ENCODE measurements at regions not wholly inside any gene's neighbourhood (a gene's known extent, or its start where the extent isn't known, plus 50 kb on each side); places are given as distances from the start of the nearest gene placed in this dataset.

GRCh38 chrX:4762196-4762595, 1048.7 kb upstream of the PRKX start:
- Histone ChIP-seq H3K4me2 (ENCODE audit: low read depth, low read length, poor library complexity, severe bottlenecking) (no peak overlapping the region), H3K9me2 (replicated peaks; ENCODE audit: low read depth, low read length) (no peaks in the 10 kb centered on the region), H3K4me3 (ENCODE audit: low read length, poor library complexity, severe bottlenecking) (no peak overlapping the region), H2AFZ (ENCODE audit: low read length) (no peak overlapping the region), H3K9me3 (ENCODE audit: insufficient read depth, low read depth, low read length) (no peaks in the 10 kb centered on the region), H3K4me1 (ENCODE audit: insufficient read depth, low read length, poor library complexity, severe bottlenecking) (no peaks in the 10 kb centered on the region), H3K79me2 (ENCODE audit: insufficient read depth, low read length) (no peaks in the 10 kb centered on the region), H3K27me3 (ENCODE audit: insufficient read depth, low read length, poor library complexity, severe bottlenecking) (no peaks in the 10 kb centered on the region), H3F3A (ENCODE audit: low read depth) (no peaks in the 10 kb centered on the region), H4K20me1 (ENCODE audit: insufficient read depth, low read length, poor library complexity, severe bottlenecking) (no peaks in the 10 kb centered on the region), H3K36me3 (ENCODE audit: insufficient read depth, low read length) (no peaks in the 10 kb centered on the region), H3K9ac (ENCODE audit: low read depth, low read length, poor library complexity, severe bottlenecking) (no peak overlapping the region)
- TF ChIP-seq, protein P1, sequence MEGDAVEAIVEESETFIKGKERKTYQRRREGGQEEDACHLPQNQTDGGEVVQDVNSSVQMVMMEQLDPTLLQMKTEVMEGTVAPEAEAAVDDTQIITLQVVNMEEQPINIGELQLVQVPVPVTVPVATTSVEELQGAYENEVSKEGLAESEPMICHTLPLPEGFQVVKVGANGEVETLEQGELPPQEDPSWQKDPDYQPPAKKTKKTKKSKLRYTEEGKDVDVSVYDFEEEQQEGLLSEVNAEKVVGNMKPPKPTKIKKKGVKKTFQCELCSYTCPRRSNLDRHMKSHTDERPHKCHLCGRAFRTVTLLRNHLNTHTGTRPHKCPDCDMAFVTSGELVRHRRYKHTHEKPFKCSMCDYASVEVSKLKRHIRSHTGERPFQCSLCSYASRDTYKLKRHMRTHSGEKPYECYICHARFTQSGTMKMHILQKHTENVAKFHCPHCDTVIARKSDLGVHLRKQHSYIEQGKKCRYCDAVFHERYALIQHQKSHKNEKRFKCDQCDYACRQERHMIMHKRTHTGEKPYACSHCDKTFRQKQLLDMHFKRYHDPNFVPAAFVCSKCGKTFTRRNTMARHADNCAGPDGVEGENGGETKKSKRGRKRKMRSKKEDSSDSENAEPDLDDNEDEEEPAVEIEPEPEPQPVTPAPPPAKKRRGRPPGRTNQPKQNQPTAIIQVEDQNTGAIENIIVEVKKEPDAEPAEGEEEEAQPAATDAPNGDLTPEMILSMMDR (conservative IDR thresholded peaks at IDR 0.05; ENCODE audit: low read length) = no peak
- TF ChIP-seq EZH2phosphoT487 (IDR thresholded peaks at IDR 0.05; ENCODE audit: borderline replicate concordance) = no peak

- Histone ChIP-seq H3K4me2 (ENCODE audit: low read depth, low read length, poor library complexity, severe bottlenecking) (no peak overlapping the region), H2AFZ (ENCODE audit: low read length) (no peak overlapping the region), H3F3A (ENCODE audit: low read depth) (no peaks in the 10 kb centered on the region), H3K9me3 (ENCODE audit: insufficient read depth, low read depth, low read length) (no peaks in the 10 kb centered on the region), H4K20me1 (ENCODE audit: insufficient read depth, low read length, poor library complexity, severe bottlenecking) (no peaks in the 10 kb centered on the region), H3K9ac (ENCODE audit: low read depth, low read length, poor library complexity, severe bottlenecking) (no peak overlapping the region), H3K27me3 (ENCODE audit: insufficient read depth, low read length, poor library complexity, severe bottlenecking) (no peaks in the 10 kb centered on the region), H3K36me3 (ENCODE audit: insufficient read depth, low read length) (no peaks in the 10 kb centered on the region), H3K4me3 (ENCODE audit: low read length, poor library complexity, severe bottlenecking) (no peak overlapping the region), H3K79me2 (ENCODE audit: insufficient read depth, low read length) (no peaks in the 10 kb centered on the region), H3K9me2 (replicated peaks; ENCODE audit: low read depth, low read length) (no peaks in the 10 kb centered on the region), H3K4me1 (ENCODE audit: insufficient read depth, low read length, poor library complexity, severe bottlenecking) (no peaks in the 10 kb centered on the region)
- TF ChIP-seq EZH2phosphoT487 (IDR thresholded peaks at IDR 0.05; ENCODE audit: borderline replicate concordance) = no peak
- TF ChIP-seq, protein P1 (conservative IDR thresholded peaks at IDR 0.05; ENCODE audit: low read length) = no peak
Measured at GRCh38 chrX:4754878-4755604, 1041.6 kb upstream of the PRKX start.

DNA sequence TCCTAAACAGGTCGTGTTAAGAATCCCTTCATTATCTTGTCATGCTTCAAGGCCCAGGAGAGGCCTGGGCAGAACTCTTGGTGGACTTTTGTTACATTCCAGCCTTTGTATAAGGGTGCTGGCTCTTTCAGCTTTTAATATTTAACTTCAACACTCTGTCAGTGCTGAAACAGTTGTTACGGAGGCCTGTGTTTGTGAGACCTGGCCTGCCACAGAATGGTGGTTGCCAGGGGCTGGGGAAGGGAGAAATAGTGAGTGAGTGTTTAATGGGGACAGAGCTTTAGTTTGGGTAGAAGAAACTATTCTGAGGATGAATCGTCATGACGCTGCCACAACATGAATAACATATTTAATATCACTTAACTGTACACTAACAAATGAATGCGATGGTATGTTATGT, 1027.6 kb upstream of the PRKX start:
- H3K9me2 ChIP-seq (replicated peaks; ENCODE audit: low read depth, low read length) = no peaks in the 10 kb centered on the region
- H4K20me1 ChIP-seq (ENCODE audit: insufficient read depth, low read length, poor library complexity, severe bottlenecking) = no peaks in the 10 kb centered on the region
- no peaks in the 10 kb centered on the region for H3K9me3 ChIP-seq (ENCODE audit: insufficient read depth, low read depth, low read length)
- no peaks in the 10 kb centered on the region for H3K4me1 ChIP-seq (ENCODE audit: insufficient read depth, low read length, poor library complexity, severe bottlenecking)
- H3K4me3 ChIP-seq (ENCODE audit: low read length, poor library complexity, severe bottlenecking) = no peak overlapping the region
- H3K27me3 ChIP-seq (ENCODE audit: insufficient read depth, low read length, poor library complexity, severe bottlenecking) = no peaks in the 10 kb centered on the region
- H3K79me2 ChIP-seq (ENCODE audit: insufficient read depth, low read length) = no peaks in the 10 kb centered on the region
- H3K9ac ChIP-seq (ENCODE audit: low read depth, low read length, poor library complexity, severe bottlenecking) = no peak overlapping the region
- no peaks in the 10 kb centered on the region for H3F3A ChIP-seq (ENCODE audit: low read depth)
- no peak overlapping the region for H2AFZ ChIP-seq (ENCODE audit: low read length)
- no peak overlapping the region for H3K4me2 ChIP-seq (ENCODE audit: low read depth, low read length, poor library complexity, severe bottlenecking)
- H3K36me3 ChIP-seq (ENCODE audit: insufficient read depth, low read length) = no peaks in the 10 kb centered on the region
- TF ChIP-seq, protein P1 (conservative IDR thresholded peaks at IDR 0.05; ENCODE audit: low read length) = no peak
- no peak for TF ChIP-seq EZH2phosphoT487 (IDR thresholded peaks at IDR 0.05; ENCODE audit: borderline replicate concordance)

All from Loucy (cell line).